ENCODE measurements at regions not wholly inside any gene's neighbourhood (a gene's known extent, or its start where the extent isn't known, plus 50 kb on each side); places are given as distances from the start of the nearest gene placed in this dataset.

DNA sequence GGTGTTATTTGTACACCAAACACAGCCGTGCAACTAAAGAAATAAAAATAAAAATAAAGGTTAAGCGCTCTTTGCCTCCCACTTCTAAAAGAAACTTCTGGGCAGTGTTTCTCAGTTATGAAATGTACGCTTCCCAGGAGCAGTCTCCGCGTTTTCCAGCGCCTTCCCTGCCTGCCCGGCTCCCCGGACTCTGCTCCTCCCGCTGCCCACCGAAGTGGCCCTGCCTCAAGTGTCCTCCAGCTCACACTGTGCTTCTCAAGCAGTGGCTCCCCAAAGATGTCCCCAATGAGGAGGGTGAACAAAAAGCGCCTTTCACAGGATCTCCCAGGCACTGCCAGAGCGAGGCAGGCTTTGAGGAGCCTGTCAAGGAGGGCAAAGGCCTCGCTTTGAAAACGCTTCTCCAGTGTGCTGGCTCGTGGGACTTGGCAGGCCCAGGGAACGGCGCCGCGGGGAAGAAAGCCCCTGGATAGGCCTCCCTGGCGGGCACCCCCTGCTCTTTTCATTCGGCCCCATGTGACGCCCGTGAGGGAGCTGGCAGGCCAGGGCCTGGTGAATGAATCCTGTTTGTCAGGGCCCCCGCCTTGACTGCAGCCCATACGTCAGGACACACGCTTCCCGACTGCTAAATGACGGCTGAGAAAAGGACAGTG lies 187.1 kb downstream of the FOXO1 start:
- TF ChIP-seq, protein P1, sequence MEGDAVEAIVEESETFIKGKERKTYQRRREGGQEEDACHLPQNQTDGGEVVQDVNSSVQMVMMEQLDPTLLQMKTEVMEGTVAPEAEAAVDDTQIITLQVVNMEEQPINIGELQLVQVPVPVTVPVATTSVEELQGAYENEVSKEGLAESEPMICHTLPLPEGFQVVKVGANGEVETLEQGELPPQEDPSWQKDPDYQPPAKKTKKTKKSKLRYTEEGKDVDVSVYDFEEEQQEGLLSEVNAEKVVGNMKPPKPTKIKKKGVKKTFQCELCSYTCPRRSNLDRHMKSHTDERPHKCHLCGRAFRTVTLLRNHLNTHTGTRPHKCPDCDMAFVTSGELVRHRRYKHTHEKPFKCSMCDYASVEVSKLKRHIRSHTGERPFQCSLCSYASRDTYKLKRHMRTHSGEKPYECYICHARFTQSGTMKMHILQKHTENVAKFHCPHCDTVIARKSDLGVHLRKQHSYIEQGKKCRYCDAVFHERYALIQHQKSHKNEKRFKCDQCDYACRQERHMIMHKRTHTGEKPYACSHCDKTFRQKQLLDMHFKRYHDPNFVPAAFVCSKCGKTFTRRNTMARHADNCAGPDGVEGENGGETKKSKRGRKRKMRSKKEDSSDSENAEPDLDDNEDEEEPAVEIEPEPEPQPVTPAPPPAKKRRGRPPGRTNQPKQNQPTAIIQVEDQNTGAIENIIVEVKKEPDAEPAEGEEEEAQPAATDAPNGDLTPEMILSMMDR (IDR thresholded peaks at IDR 0.05; ENCODE audit: low read depth, low read length): no peak
- TF ChIP-seq POLR2A (IDR thresholded peaks at IDR 0.05; ENCODE audit: extremely low read depth, insufficient read length): no peak

Measured in NB4 (cell line).